ENCODE measurements at regions not wholly inside any gene's neighbourhood (a gene's known extent, or its start where the extent isn't known, plus 50 kb on each side); places are given as distances from the start of the nearest gene placed in this dataset.

- TF ChIP-seq, protein P1, sequence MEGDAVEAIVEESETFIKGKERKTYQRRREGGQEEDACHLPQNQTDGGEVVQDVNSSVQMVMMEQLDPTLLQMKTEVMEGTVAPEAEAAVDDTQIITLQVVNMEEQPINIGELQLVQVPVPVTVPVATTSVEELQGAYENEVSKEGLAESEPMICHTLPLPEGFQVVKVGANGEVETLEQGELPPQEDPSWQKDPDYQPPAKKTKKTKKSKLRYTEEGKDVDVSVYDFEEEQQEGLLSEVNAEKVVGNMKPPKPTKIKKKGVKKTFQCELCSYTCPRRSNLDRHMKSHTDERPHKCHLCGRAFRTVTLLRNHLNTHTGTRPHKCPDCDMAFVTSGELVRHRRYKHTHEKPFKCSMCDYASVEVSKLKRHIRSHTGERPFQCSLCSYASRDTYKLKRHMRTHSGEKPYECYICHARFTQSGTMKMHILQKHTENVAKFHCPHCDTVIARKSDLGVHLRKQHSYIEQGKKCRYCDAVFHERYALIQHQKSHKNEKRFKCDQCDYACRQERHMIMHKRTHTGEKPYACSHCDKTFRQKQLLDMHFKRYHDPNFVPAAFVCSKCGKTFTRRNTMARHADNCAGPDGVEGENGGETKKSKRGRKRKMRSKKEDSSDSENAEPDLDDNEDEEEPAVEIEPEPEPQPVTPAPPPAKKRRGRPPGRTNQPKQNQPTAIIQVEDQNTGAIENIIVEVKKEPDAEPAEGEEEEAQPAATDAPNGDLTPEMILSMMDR (conservative IDR thresholded peaks at IDR 0.05): no peak
- no peak for TF ChIP-seq ZFX (IDR thresholded peaks at IDR 0.05)
Measured at GRCh38 chr16:17015702-17016101, 455.1 kb downstream of the XYLT1 start.

Measured in C4-2B (cell line).